Hematopoietic multipotent progenitor cell treated with erythropoietin and hydrocortisone succinate and interleukin-3 and kit ligand, for 8 days (in vitro differentiated cells): ENCODE measurements at regions not wholly inside any gene's neighbourhood (a gene's known extent, or its start where the extent isn't known, plus 50 kb on each side); places are given as distances from the start of the nearest gene placed in this dataset.

ENCODE experiments used
- DNase-seq: peaks from one replicate; pipeline ENCODE4 v3.0.0-alpha.2; 2015

- no peak for DNase-seq
Observed at GRCh38 chr9:108130905-108131304, 641.3 kb upstream of the KLF4 start.

GRCh38 chr9:108125625-108126024, 636.1 kb upstream of the KLF4 start:
- peak; percentile 8 for DNase-seq

DNA sequence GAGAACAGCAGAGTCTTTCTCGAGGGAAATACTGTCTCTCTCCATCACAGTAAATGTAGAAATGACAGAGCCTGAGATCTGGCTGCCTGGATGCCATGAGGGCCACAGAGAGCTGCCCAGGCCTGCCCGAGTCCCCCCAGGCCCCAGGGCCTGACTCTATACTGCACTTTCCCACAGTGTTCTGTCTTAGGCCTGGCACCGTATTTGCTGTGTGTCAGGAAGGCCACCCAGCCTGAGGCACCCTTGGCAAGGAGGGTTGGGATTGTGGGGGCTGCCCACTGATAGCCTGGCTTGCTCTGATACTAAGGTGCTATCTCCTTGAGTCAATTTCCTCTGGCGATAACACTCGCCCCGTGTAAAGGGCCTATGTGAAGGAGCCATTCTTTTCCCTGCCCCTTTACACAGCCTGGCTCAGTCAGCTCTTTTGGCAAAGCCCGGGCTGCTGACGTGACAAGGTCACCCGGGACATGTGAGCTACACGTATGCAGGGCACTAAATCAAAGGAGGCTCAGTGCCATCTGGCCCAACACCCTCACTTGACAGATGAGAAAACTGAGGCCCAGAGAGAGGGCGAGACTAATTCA, 630.1 kb upstream of the KLF4 start:
- DNase-seq: peak; percentile 53

DNA sequence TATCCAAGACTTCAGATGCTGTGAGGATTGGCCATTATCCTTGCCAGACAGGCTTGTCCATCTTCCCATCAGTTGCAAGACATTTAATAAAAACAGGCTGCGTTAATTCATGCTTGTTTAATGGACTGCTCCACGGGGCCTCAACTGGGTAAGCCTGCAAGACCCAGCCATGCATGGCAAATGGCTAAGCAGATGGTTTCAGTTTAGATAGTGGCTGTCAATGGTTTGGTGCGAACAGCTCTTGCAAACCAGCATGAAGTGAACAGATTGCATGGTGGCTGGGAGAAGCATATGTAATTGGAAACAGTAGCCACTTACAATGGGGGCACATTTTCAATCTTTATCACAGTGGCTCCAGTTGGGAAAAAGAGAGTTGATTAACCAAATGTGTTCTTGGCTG, 628.2 kb upstream of the KLF4 start:
- DNase-seq: no peak

DNA sequence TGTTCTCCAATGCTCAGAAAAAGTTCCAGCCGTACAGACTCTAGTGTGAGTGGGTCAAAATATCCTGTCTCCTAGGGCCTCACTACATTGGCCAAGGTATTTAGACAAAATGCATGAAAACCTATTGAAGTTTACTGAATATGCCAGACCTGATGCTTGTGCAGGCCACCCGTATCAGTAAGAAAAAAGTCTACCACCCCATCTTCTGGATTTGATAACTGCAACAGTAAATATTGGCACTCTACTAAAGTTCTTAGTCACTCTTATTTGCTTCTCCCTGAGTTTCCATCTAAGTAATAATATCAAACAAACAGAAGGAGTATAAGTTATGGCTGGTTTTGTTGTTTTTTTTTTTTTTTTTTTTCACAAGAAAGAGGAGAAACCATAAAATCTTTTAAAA, 627.7 kb upstream of the KLF4 start:
- DNase-seq: no peak

DNA sequence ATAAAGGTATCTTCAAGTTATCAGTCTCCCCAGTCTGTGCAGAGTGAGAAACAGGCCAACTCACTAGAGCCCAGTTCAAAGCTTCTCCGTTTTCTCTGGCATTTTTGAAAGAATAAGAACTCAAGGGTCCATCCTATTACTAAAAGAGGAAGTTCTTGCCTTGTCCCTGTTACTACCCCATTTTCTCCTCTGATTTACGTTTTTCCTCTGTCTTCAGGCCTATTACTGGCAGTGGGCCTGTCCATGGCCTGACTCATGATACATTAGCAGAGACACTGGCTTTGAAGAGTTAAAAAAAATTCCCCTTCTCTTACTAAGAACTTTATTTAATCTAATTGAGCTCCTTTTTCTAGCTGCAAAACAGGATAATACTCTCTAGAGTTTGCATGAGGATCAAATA, 624.0 kb upstream of the KLF4 start:
- DNase-seq: no peak

- DNase-seq: no peak
Observed at GRCh38 chr9:108109927-108110690, 620.5 kb upstream of the KLF4 start.

DNA sequence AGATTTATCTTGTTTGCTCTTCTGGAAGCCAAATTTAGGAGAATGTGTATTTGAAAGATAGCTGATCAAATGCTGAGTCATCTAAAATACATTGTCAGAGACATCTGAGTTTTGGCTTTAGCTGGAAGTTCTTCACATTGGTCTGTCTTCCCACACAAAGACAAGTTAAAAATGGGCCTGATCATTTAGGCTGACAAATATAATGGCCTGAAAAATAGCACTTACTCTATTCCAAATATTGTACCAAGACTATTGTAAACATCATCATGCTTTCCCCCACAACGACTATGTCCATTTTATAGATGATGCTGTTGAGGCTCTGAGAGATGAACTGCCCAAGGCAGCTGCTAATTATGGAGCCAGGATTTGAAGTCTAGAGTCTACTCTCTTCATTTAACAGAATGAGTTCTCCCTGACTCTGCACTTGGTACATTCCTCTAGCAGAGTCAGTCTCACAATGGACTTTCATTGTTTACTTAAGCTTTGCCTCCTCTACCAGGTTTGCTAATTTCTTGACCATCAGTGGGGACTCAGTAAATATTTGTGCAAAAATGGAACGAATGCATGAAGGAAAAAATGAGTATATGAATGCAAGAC, 619.4 kb upstream of the KLF4 start:
- peak; percentile 74 for DNase-seq

- peak; percentile 37 for DNase-seq
Observed at GRCh38 chr9:108108280-108108851, 618.8 kb upstream of the KLF4 start.

- no peak for DNase-seq
Observed at GRCh38 chr9:108105885-108106284, 616.3 kb upstream of the KLF4 start.

DNA sequence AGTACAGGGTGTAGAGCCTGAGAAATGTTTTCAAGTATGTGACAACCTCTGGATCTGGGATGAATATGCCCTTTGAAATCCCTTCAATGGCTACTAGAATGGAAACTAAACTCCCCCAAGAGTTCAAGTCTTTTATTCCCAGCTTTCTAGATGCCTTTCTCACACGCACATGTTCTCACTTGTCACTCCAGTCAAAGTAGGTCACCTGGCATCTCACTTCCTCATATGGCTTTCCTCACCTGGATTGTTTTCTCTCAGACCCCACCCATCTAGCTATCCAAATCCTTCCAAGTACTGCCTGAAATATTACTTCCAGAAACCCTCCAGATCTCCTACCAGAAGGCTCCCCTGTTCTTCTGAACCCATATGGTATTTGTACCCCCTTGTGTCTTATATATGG, 615.4 kb upstream of the KLF4 start:
- DNase-seq: no peak

- no peak for DNase-seq
Observed at GRCh38 chr9:108103046-108103693, 613.6 kb upstream of the KLF4 start.

DNA sequence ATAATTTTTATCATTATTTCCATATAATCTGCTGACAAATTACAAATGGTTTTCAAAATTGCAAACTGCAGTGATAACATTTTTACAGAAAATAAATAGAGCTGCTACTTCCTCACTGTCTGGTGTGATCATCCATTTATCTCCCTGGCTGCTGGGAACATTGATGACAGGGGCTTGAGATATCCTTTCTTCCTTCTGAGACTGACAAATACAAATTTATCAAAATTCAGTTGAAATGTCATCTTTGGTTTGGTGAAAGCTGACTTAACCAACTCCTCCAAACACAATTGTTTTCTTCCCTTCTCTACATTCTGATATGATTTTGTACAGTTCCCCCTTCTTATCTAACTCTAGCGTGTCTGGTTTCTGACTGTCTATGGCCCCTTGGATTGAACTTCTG, 611.8 kb upstream of the KLF4 start:
- no peak for DNase-seq

DNA sequence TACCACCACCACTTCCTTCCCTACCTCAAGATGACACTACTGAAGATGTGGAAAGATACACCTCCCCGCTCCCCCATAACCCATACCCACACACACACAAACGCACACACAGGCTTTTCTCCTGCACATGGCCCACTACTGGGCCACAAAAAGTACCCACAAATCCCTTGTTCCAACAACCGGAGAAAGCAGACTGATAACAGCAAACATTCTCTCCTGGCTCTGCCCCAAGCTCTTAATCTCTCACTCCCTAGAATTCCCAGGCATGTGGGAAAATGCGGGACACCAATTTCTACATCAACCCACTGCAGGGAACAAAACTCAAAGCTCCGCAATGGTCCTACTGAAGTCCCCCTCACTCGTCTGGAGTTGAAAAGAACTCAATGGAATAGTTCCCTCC, 611.0 kb upstream of the KLF4 start:
- no peak for DNase-seq

DNA sequence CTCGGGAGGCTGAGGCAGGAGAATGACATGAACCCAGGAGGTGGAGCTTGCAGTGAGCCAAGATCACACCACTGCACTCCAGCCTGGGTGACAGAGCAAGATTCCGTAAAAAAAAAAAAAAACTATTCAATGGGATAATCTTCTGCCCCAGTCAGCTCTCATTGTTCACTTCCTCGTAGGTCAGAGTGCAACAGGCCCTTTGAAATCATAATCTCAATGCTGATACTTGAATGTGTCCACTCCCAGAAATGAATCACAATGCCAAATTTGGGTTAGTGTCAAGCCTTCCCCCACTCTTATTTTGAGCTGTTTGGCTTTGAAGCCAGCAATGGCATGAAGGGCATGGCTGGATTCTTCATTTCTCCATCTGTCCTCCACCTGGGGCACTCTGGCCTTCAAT, 610.3 kb upstream of the KLF4 start:
- DNase-seq: no peak

GRCh38 chr9:108095496-108095895, 605.9 kb upstream of the KLF4 start:
- DNase-seq: no peak

- DNase-seq: no peak
Observed at GRCh38 chr9:108094676-108094993, 605.1 kb upstream of the KLF4 start.

DNA sequence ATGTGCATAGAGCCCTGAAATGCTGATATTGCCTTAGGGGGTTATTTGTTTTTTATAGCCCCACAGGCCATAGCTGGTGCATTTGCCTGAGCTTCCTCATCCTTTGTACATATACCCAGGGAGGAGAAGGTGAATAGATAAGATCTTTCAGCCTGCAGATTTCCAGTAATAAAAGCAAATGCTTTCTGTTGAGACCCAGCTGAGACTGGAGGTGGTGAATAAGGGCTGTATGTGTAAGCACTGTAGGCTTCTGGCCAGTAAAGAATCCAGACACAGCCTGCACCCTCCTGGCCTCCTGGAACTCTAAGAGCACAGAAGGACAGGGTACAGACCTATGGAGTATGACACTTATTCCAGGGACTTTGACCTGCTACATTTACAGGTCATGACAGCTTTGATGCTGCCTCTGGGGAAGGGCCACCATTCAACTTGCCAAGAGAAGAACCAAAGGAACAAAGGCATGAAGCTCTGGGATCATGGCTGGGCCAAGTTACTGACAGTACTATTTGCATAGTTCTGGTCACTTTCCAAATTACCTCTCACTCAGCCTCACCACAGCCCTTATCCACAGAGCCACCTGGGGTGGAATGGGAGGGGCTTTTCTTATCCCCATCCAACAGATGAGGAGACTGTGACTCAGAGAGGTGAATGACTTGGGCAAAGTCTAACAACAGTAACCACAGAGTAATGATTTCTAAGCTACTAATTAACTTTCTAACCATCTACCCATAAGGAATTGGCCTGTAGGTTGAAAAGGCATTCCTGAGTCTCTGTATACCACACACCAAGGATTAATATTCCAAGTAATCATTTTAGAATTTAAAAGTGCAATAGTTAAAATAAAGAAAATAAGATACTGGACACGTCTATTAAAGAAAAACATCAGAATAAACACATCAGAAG, 604.5 kb upstream of the KLF4 start:
- peak; percentile 98 for DNase-seq

DNA sequence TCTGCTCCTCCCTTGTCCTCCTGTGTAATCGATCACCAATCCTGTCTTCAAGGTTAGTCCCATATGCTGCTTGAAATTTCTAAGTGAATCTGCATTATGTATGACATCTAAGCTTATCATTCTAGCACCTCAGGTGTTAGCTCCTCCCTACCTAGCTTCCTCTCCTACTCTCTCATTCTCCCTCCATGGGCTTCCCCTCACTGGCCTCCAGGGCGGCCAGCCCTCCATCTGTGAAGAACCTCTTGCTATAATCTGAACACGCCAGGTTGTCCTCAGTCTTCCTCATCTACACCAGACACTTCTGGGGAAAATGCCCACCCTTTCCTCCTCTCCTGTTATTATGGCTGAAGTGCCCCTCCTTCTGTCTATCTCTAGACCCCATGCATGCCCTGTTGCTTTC, 599.3 kb upstream of the KLF4 start:
- DNase-seq: no peak

GRCh38 chr9:108087781-108088180, 598.2 kb upstream of the KLF4 start:
- no peak for DNase-seq

DNA sequence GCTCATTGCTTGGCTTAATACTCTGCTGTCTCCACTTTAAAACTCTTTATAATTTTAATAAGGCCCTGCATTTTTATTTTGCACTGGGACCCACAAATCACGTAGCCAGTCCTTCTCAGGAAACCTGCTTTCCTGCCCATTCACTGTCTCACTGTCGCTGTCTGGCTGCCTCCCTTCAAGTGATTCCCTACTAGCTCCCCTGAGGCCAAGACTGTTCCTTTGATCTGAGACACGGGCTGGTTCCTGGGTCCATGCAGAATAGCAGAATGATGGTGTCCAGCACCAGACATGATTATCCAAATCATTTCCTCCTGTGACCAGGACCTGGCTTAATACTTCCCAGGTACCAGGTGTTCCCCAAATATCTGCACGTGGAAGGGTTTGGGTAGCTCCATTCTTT, 597.1 kb upstream of the KLF4 start:
- DNase-seq: no peak

GRCh38 chr9:108085294-108085693, 595.7 kb upstream of the KLF4 start:
- DNase-seq: no peak
